ENCODE measurements at regions not wholly inside any gene's neighbourhood (a gene's known extent, or its start where the extent isn't known, plus 50 kb on each side); places are given as distances from the start of the nearest gene placed in this dataset.

- peak in 1 of 2 donors; percentile 42 for DNase-seq (ENCODE audit: low read depth in 2 of 2)
These were observed 93.1 kb downstream of the RHOB start for GRCh38 chr2:20539776-20540586.

- no peak for DNase-seq (ENCODE audit: low read depth in 2 of 2)
These were observed 93.9 kb downstream of the RHOB start for GRCh38 chr2:20540587-20541293.

GRCh38 chr2:20541294-20541640 lies 94.4 kb downstream of the RHOB start:
- no peak for DNase-seq (ENCODE audit: low read depth in 2 of 2)

- no peak for DNase-seq (ENCODE audit: low read depth in 2 of 2)
These were observed 94.8 kb downstream of the RHOB start for GRCh38 chr2:20541651-20542050.

GRCh38 chr2:20542269-20542668 lies 95.4 kb downstream of the RHOB start:
- no peak for DNase-seq (ENCODE audit: low read depth in 2 of 2)

GRCh38 chr2:20542746-20543468 lies 96.0 kb downstream of the RHOB start:
- no peak for DNase-seq (ENCODE audit: low read depth in 2 of 2)

GRCh38 chr2:20543469-20544152 lies 96.7 kb downstream of the RHOB start:
- no peak for DNase-seq (ENCODE audit: low read depth in 2 of 2)

- DNase-seq (ENCODE audit: low read depth in 2 of 2), result no peak
These were observed 97.4 kb downstream of the RHOB start for GRCh38 chr2:20544153-20544747.

GRCh38 chr2:20549144-20549543 lies 101.8 kb downstream of the HS1BP3 start:
- DNase-seq (ENCODE audit: low read depth in 2 of 2), result no peak

GRCh38 chr2:20549691-20550348 lies 101.1 kb downstream of the HS1BP3 start:
- DNase-seq (ENCODE audit: low read depth in 2 of 2), result no peak

GRCh38 chr2:20551260-20551944 lies 99.5 kb downstream of the HS1BP3 start:
- DNase-seq (ENCODE audit: low read depth in 2 of 2), result peak in 1 of 2 donors; percentile 47

GRCh38 chr2:20551945-20552328 lies 99.0 kb downstream of the HS1BP3 start:
- no peak for DNase-seq (ENCODE audit: low read depth in 2 of 2)

- DNase-seq (ENCODE audit: low read depth in 2 of 2), result no peak
These were observed 98.1 kb downstream of the HS1BP3 start for GRCh38 chr2:20552847-20553246.

- no peak for DNase-seq (ENCODE audit: low read depth in 2 of 2)
These were observed 97.3 kb downstream of the HS1BP3 start for GRCh38 chr2:20553580-20553979.

- DNase-seq (ENCODE audit: low read depth in 2 of 2), result no peak
These were observed 94.9 kb downstream of the HS1BP3 start for GRCh38 chr2:20555954-20556353.

- DNase-seq (ENCODE audit: low read depth in 2 of 2), result peak in 1 of 2 donors; percentile 20
These were observed 94.1 kb downstream of the HS1BP3 start for GRCh38 chr2:20556756-20557155.

GRCh38 chr2:20557226-20557625 lies 93.7 kb downstream of the HS1BP3 start:
- DNase-seq (ENCODE audit: low read depth in 2 of 2), result no peak

- DNase-seq (ENCODE audit: low read depth in 2 of 2), result no peak
These were observed 93.3 kb downstream of the HS1BP3 start for GRCh38 chr2:20557635-20558034.

- no peak for DNase-seq (ENCODE audit: low read depth in 2 of 2)
These were observed 92.3 kb downstream of the HS1BP3 start for GRCh38 chr2:20558391-20559150.

GRCh38 chr2:20559277-20559676 lies 91.6 kb downstream of the HS1BP3 start:
- DNase-seq (ENCODE audit: low read depth in 2 of 2), result no peak
